NT2/D1 (cell line): ENCODE measurements at regions not wholly inside any gene's neighbourhood (a gene's known extent, or its start where the extent isn't known, plus 50 kb on each side); places are given as distances from the start of the nearest gene placed in this dataset.

Source experiments
- SUZ12 ChIP-seq: IDR thresholded peaks from 2 replicates; pipeline ENCODE4 v1.6.1; 2011; ENCODE audit not compliant: insufficient read length, insufficient read depth; ENCODE audit errors: extremely low read depth
- YY1 ChIP-seq: IDR thresholded peaks from 2 replicates; pipeline ENCODE4 v1.6.1; 2011; ENCODE audit not compliant: insufficient read length, insufficient read depth

GRCh38 chr9:13716601-13717321 lies 437.3 kb upstream of the MPDZ start:
- no peak for TF ChIP-seq SUZ12
- TF ChIP-seq YY1: no peak
